HL-60 (cell line): ENCODE measurements at regions not wholly inside any gene's neighbourhood (a gene's known extent, or its start where the extent isn't known, plus 50 kb on each side); places are given as distances from the start of the nearest gene placed in this dataset.

ENCODE experiments used
- DNase-seq, 2 experiments: peaks; one replicate each; pipeline ENCODE4 v3.0.0-alpha.2; 2010 to 2020; ENCODE audit warnings: low read depth in 1 of 2, low spot score in 1 of 2
- H3K27ac ChIP-seq: fragments of 250-450 bp; sonication (Bioruptor Pico); replicated peaks from 2 replicates; pipeline ENCODE4 v1.5.1; 2020; ENCODE audit warnings: mild to moderate bottlenecking, moderate library complexity
- H3K27me3 ChIP-seq: fragments of 250-450 bp; sonication (Bioruptor Pico); 2 replicates; pipeline ENCODE4 v1.5.1; 2021; ENCODE audit warnings: mild to moderate bottlenecking, moderate library complexity; ENCODE audit not compliant: insufficient read depth, poor library complexity, severe bottlenecking
- H3K4me3 ChIP-seq: replicated peaks from 2 replicates; pipeline ENCODE4 v1.5.1; 2011; ENCODE audit warnings: mild to moderate bottlenecking, control low read depth, low read length; ENCODE audit not compliant: insufficient read depth
- CTCF ChIP-seq: IDR thresholded peaks from one replicate; pipeline ENCODE4 v1.5.1; 2011; ENCODE audit warnings: low read length, control low read depth, inconsistent platforms; ENCODE audit not compliant: insufficient read depth
- GABPA ChIP-seq: IDR thresholded peaks from 2 replicates; pipeline ENCODE4 v1.6.1; 2012; ENCODE audit warnings: low read depth
- POLR2AphosphoS5 ChIP-seq: IDR thresholded peaks from 2 replicates; pipeline ENCODE4 v1.6.1; 2012; ENCODE audit warnings: low read depth
- REST ChIP-seq: IDR thresholded peaks from 2 replicates; pipeline ENCODE4 v1.6.1; 2012; ENCODE audit warnings: low read depth; ENCODE audit not compliant: insufficient replicate concordance
- SPI1 ChIP-seq: IDR thresholded peaks from 2 replicates; pipeline ENCODE4 v1.6.1; 2012; ENCODE audit warnings: low read depth, mild to moderate bottlenecking, borderline replicate concordance

- H3K27me3 ChIP-seq: no peaks in the 10 kb centered on the region
- no peak for DNase-seq
- no peak overlapping the region for H3K4me3 ChIP-seq
- no peak overlapping the region for H3K27ac ChIP-seq
- TF ChIP-seq CTCF (no peak), REST (no peak), SPI1 (no peak), POLR2AphosphoS5 (no peak), GABPA (no peak)
Observed at GRCh38 chr11:97351939-97352338, 962.1 kb downstream of the JRKL start.

- TF ChIP-seq GABPA (no peak), REST (no peak), CTCF (no peak), SPI1 (no peak), POLR2AphosphoS5 (no peak)
- Histone ChIP-seq H3K4me3 (no peak overlapping the region), H3K27ac (no peak overlapping the region), H3K27me3 (no peaks in the 10 kb centered on the region)
- no peak for DNase-seq
Observed at GRCh38 chr11:97354026-97354425, 964.2 kb downstream of the JRKL start.

GRCh38 chr11:97354576-97354975 is 964.8 kb downstream of the JRKL start:
- no peak for DNase-seq
- TF ChIP-seq REST: no peak
- no peak for TF ChIP-seq SPI1
- TF ChIP-seq CTCF: no peak
- TF ChIP-seq POLR2AphosphoS5: no peak
- TF ChIP-seq GABPA: no peak

More at GRCh38 chr11:97354576-97354975, 964.8 kb downstream of the JRKL start:
- H3K27me3 ChIP-seq: no peaks in the 10 kb centered on the region
- H3K4me3 ChIP-seq: no peak overlapping the region
- no peak overlapping the region for H3K27ac ChIP-seq
